Mesenchymal stem cell (in vitro differentiated cells and primary cell): ENCODE measurements at regions not wholly inside any gene's neighbourhood (a gene's known extent, or its start where the extent isn't known, plus 50 kb on each side); places are given as distances from the start of the nearest gene placed in this dataset.

ENCODE experiments used
- DNase-seq: peaks from one replicate; pipeline ENCODE4 v3.0.0-alpha.2; 2013
- H2AFZ ChIP-seq: one replicate; pipeline ENCODE4 v1.6.1; 2013; ENCODE audit warnings: low read depth, mild to moderate bottlenecking, control low read depth, inconsistent platforms, low read length, moderate library complexity
- H2AK5ac ChIP-seq: 2 replicates; pipeline ENCODE4 v1.6.1; 2013; ENCODE audit warnings: low read length, moderate library complexity, mild to moderate bottlenecking, inconsistent platforms; ENCODE audit not compliant: severe bottlenecking
- H2BK120ac ChIP-seq: one replicate; pipeline ENCODE4 v1.6.1; 2013; ENCODE audit warnings: low read depth, mild to moderate bottlenecking, inconsistent platforms, low read length, moderate library complexity
- H2BK12ac ChIP-seq, 2 experiments: one replicate each; pipeline ENCODE4 v1.6.1; 2013; ENCODE audit warnings: inconsistent platforms in 2 of 2, low read length in 2 of 2, mild to moderate bottlenecking in 2 of 2, moderate library complexity in 2 of 2, control low read depth in 1 of 2
- H2BK15ac ChIP-seq: one replicate; pipeline ENCODE4 v1.6.1; 2013; ENCODE audit warnings: mild to moderate bottlenecking, low read depth, inconsistent platforms; ENCODE audit not compliant: poor library complexity, severe bottlenecking
- H2BK5ac ChIP-seq: 2 replicates; pipeline ENCODE4 v1.6.1; 2013; ENCODE audit warnings: low read depth, mild to moderate bottlenecking, low read length, control low read depth, inconsistent platforms; ENCODE audit not compliant: poor library complexity, severe bottlenecking
- H3K14ac ChIP-seq, 2 experiments: one replicate each; pipeline ENCODE4 v1.6.1; 2013; ENCODE audit warnings: inconsistent platforms in 2 of 2, low read length in 2 of 2, control low read depth in 1 of 2, mild to moderate bottlenecking in 1 of 2, moderate library complexity in 1 of 2
- H3K18ac ChIP-seq, 2 experiments: one replicate each; pipeline ENCODE4 v1.6.1; 2013; ENCODE audit warnings: inconsistent platforms in 2 of 2, low read length in 2 of 2, control low read depth in 1 of 2, low read depth in 1 of 2, mild to moderate bottlenecking in 1 of 2
- H3K23ac ChIP-seq, 2 experiments: one replicate each; pipeline ENCODE4 v1.6.1; 2013; ENCODE audit warnings: inconsistent platforms in 2 of 2, low read length in 2 of 2, mild to moderate bottlenecking in 2 of 2, moderate library complexity in 2 of 2, control low read depth in 1 of 2
- H3K27ac ChIP-seq: 2 replicates; pipeline ENCODE4 v1.5.1; 2013; ENCODE audit warnings: mild to moderate bottlenecking, moderate library complexity, low read length, control low read depth, inconsistent platforms; ENCODE audit not compliant: poor library complexity, severe bottlenecking
- H3K27me3 ChIP-seq, 2 experiments: 2 replicates each; pipeline versions ENCODE4 v1.6.1 to v1.7.0; 2013; ENCODE audit warnings: low read length in 2 of 2, mild to moderate bottlenecking in 2 of 2, moderate library complexity in 2 of 2, control low read depth in 1 of 2, inconsistent platforms in 1 of 2; ENCODE audit not compliant: control insufficient read depth in 1 of 2, insufficient read depth in 1 of 2
- H3K36me3 ChIP-seq, 2 experiments: 2 replicates each; pipeline versions ENCODE4 v1.6.1 to v1.7.0; 2013; ENCODE audit warnings: low read length in 2 of 2, control low read depth in 1 of 2, inconsistent platforms in 1 of 2, low read depth in 1 of 2, mild to moderate bottlenecking in 1 of 2; ENCODE audit not compliant: insufficient read depth in 2 of 2, control insufficient read depth in 1 of 2
- H3K4ac ChIP-seq, 2 experiments: one replicate each; pipeline ENCODE4 v1.6.1; 2013; ENCODE audit warnings: inconsistent platforms in 2 of 2, low read length in 2 of 2, mild to moderate bottlenecking in 2 of 2, moderate library complexity in 2 of 2, control low read depth in 1 of 2, low read depth in 1 of 2
- H3K4me1 ChIP-seq: 2 replicates; pipeline ENCODE4 v1.6.1; 2013; ENCODE audit warnings: low read depth, low read length, control low read depth; ENCODE audit not compliant: control insufficient read depth, insufficient read depth
- H3K4me2 ChIP-seq: 2 replicates; pipeline ENCODE4 v1.6.1; 2013; ENCODE audit warnings: low read length, mild to moderate bottlenecking, inconsistent platforms; ENCODE audit not compliant: poor library complexity, severe bottlenecking
- H3K4me3 ChIP-seq, 2 experiments: 2 replicates each; pipeline versions ENCODE4 v1.5.1 to v1.7.0; 2013; ENCODE audit warnings: low read length in 2 of 2, mild to moderate bottlenecking in 2 of 2, control low read depth in 1 of 2, low read depth in 1 of 2; ENCODE audit not compliant: insufficient read depth in 1 of 2
- H3K79me1 ChIP-seq: replicated peaks from 2 replicates; pipeline ENCODE4 v1.6.1; 2013; ENCODE audit warnings: mild to moderate bottlenecking, control low read depth, low read length, inconsistent platforms; ENCODE audit not compliant: poor library complexity, severe bottlenecking
- H3K9ac ChIP-seq: 2 replicates; pipeline ENCODE4 v1.7.0; 2013; ENCODE audit warnings: mild to moderate bottlenecking, low read length, moderate library complexity
- H3K9me3 ChIP-seq: 2 replicates; pipeline ENCODE4 v1.7.0; 2013; ENCODE audit warnings: mild to moderate bottlenecking, low read length; ENCODE audit not compliant: control insufficient read depth
- H4K8ac ChIP-seq: one replicate; pipeline ENCODE4 v1.6.1; 2013; ENCODE audit warnings: inconsistent platforms, mild to moderate bottlenecking, low read length, moderate library complexity
- H4K91ac ChIP-seq: one replicate; pipeline ENCODE4 v1.6.1; 2013; ENCODE audit warnings: mild to moderate bottlenecking, low read length, inconsistent platforms
- WGBS: methylation state at CpG from one replicate; pipeline ENCODE4 v1.1.7; 2013; ENCODE audit warnings: mixed read lengths; 5-methylcytosine and 5-hydroxymethylcytosine counted together

- Histone ChIP-seq H3K27ac (no peak overlapping the region), H3K9ac (no peak overlapping the region), H3K79me1 (no peaks in the 10 kb centered on the region), H3K4ac (no peak overlapping the region), H3K23ac (no peak overlapping the region), H3K18ac (no peak overlapping the region), H3K36me3 (no peaks in the 10 kb centered on the region), H4K8ac (no peak overlapping the region), H3K4me3 (no peak overlapping the region), H3K4me1 (no peaks in the 10 kb centered on the region), H2BK5ac (no peak overlapping the region), H2AFZ (no peak overlapping the region), H2BK15ac (no peak overlapping the region), H3K4me2 (no peak overlapping the region), H4K91ac (no peak overlapping the region), H3K27me3 (no peaks in the 10 kb centered on the region), H3K14ac (no peak overlapping the region), H2BK12ac (no peak overlapping the region), H3K9me3 (no peaks in the 10 kb centered on the region), H2BK120ac (no peak overlapping the region), H2AK5ac (no peak overlapping the region)
- WGBS = 79% methylated on average over 2 of the region's 2 CpGs
- DNase-seq = no peak
Measured at GRCh38 chr2:212816267-212816666, 277.7 kb upstream of the ERBB4 start.

- H3K4me2 ChIP-seq = no peak overlapping the region
Measured at GRCh38 chr2:212815453-212815852, 276.9 kb upstream of the ERBB4 start.

GRCh38 chr2:212814941-212815340 is 276.3 kb upstream of the ERBB4 start:
- Histone ChIP-seq H3K18ac (no peak overlapping the region), H4K8ac (no peak overlapping the region), H3K9me3 (no peaks in the 10 kb centered on the region), H4K91ac (no peak overlapping the region), H3K4me1 (no peaks in the 10 kb centered on the region), H3K4me2 (no peak overlapping the region), H2BK12ac (no peak overlapping the region), H3K4ac (no peak overlapping the region), H3K4me3 (no peak overlapping the region), H3K27me3 (no peaks in the 10 kb centered on the region), H3K36me3 (no peaks in the 10 kb centered on the region), H3K14ac (no peak overlapping the region), H2BK15ac (no peak overlapping the region), H2BK5ac (no peak overlapping the region), H3K9ac (no peak overlapping the region), H3K79me1 (no peaks in the 10 kb centered on the region), H2AFZ (no peak overlapping the region), H3K27ac (no peak overlapping the region), H3K23ac (no peak overlapping the region), H2AK5ac (no peak overlapping the region), H2BK120ac (no peak overlapping the region)
- no CpG with 5 or more reads among the region's 1 CpG for WGBS
- no peak for DNase-seq

More at GRCh38 chr2:212815453-212815852, 276.9 kb upstream of the ERBB4 start:
- no peak overlapping the region for H4K8ac ChIP-seq
- no peak overlapping the region for H3K23ac ChIP-seq
- H3K79me1 ChIP-seq = no peaks in the 10 kb centered on the region
- H3K4ac ChIP-seq = no peak overlapping the region
- no peak overlapping the region for H3K4me3 ChIP-seq
- H3K14ac ChIP-seq = no peak overlapping the region
- H3K36me3 ChIP-seq = no peaks in the 10 kb centered on the region
- no peaks in the 10 kb centered on the region for H3K27me3 ChIP-seq
- no peak overlapping the region for H3K18ac ChIP-seq
- no peak overlapping the region for H2BK12ac ChIP-seq
- no peak overlapping the region for H2BK15ac ChIP-seq
- no peak overlapping the region for H3K9ac ChIP-seq
- H3K4me1 ChIP-seq = no peaks in the 10 kb centered on the region
- H2AK5ac ChIP-seq = no peak overlapping the region
- no peak overlapping the region for H2BK5ac ChIP-seq
- no peak for DNase-seq
- WGBS = 76% methylated on average over 5 of the region's 5 CpGs
- H2AFZ ChIP-seq = no peak overlapping the region
- no peak overlapping the region for H4K91ac ChIP-seq
- H3K27ac ChIP-seq = no peak overlapping the region
- H2BK120ac ChIP-seq = no peak overlapping the region
- no peaks in the 10 kb centered on the region for H3K9me3 ChIP-seq

GRCh38 chr2:212811921-212812320 is 273.3 kb upstream of the ERBB4 start:
- Histone ChIP-seq H2BK15ac (no peak overlapping the region), H2AFZ (no peak overlapping the region), H4K8ac (no peak overlapping the region), H3K14ac (no peak overlapping the region), H3K79me1 (no peaks in the 10 kb centered on the region), H3K4me2 (no peak overlapping the region), H3K27ac (no peak overlapping the region), H3K23ac (no peak overlapping the region), H2AK5ac (no peak overlapping the region), H3K27me3 (no peaks in the 10 kb centered on the region), H3K4ac (no peak overlapping the region), H2BK12ac (no peak overlapping the region), H2BK120ac (no peak overlapping the region), H3K36me3 (no peaks in the 10 kb centered on the region), H2BK5ac (no peak overlapping the region), H3K9me3 (no peaks in the 10 kb centered on the region), H3K9ac (no peak overlapping the region), H4K91ac (no peak overlapping the region), H3K4me3 (no peak overlapping the region), H3K18ac (no peak overlapping the region), H3K4me1 (no peaks in the 10 kb centered on the region)
- DNase-seq = no peak
- 91% methylated on average over 1 of the region's 1 CpG for WGBS
